K562 (cell line): ENCODE measurements at regions not wholly inside any gene's neighbourhood (a gene's known extent, or its start where the extent isn't known, plus 50 kb on each side); places are given as distances from the start of the nearest gene placed in this dataset.

ENCODE experiments used
- ATAC-seq: fragments of 200-7000 bp; cut with Tn5 transposase; 3 replicates; pipeline ENCODE4 v1.9.1; 2020; ENCODE audit warnings: moderate library complexity
- BruUV-seq: library from RNA; stranded (reverse); fragments of 400-500 nt; replicated peaks from 2 replicates; lab custom pipeline; 2021; lab: Mats Ljungman, UMichigan
- CTCF ChIA-PET: fragments of 300-600 bp; formaldehyde crosslinking; extraction: SDS; loops from one replicate; lab custom pipeline; 2021; ENCODE audit warnings: low intra/inter-chr PET ratio; lab: Yijun Ruan, JAX
- POLR2A ChIA-PET: fragments of 300-600, 350-650 bp; sonication (Branson Sonifier 250); formaldehyde crosslinking; extraction: SDS; loops from one replicate; lab custom pipeline; 2021; ENCODE audit warnings: antibody characterized with exemption, inconsistent platforms; lab: Yijun Ruan, JAX
- DNase-seq, 4 experiments: peaks; one replicate each; pipeline versions ENCODE4 v3.0.0 to v3.0.0-alpha.2; 2011 to 2018; ENCODE audit warnings: low spot score in 3 of 4, mixed read lengths in 3 of 4; ENCODE audit errors: extremely low read depth in 1 of 4
- FAIRE-seq: peaks from 2 replicates; lab custom pipeline; 2011; peaks lifted over from hg19 to GRCh38; lab: Jason Lieb, UNC
- H2AFZ ChIP-seq: 2 replicates; pipeline ENCODE4 v1.6.0; 2011; ENCODE audit warnings: low read depth, low read length, control low read depth, inconsistent platforms
- H3K27ac ChIP-seq: fragments of 200-600 bp; 3 replicates; pipeline ENCODE4 v1.8.0; 2011; ENCODE audit warnings: low read depth, mild to moderate bottlenecking, control low read depth, inconsistent platforms, low read length, moderate library complexity, mixed read lengths; ENCODE audit errors: extremely low read depth
- H3K27me3 ChIP-seq, 2 experiments: fragments of 300-600 bp in 1 of 2; 2 replicates in 1 of 2; 3 replicates in 1 of 2; pipeline versions ENCODE4 v1.6.0 to v1.8.0; 2011; ENCODE audit warnings: inconsistent platforms in 2 of 2, low read length in 2 of 2, mild to moderate bottlenecking in 1 of 2, mixed read lengths in 1 of 2, moderate library complexity in 1 of 2; ENCODE audit not compliant: control insufficient read depth in 2 of 2, insufficient read depth in 2 of 2
- H3K36me3 ChIP-seq: fragments of 300-600 bp; 3 replicates; pipeline ENCODE4 v1.8.0; 2011; ENCODE audit warnings: mild to moderate bottlenecking, low read length, inconsistent platforms; ENCODE audit not compliant: control insufficient read depth, insufficient read depth
- H3K4me1 ChIP-seq, 2 experiments: fragments of 200-600 bp in 1 of 2; replicated peaks in 1 of 2; 2 replicates in 1 of 2; 3 replicates in 1 of 2; pipeline versions ENCODE4 v1.5.1 to v1.8.0; 2011; ENCODE audit warnings: inconsistent platforms in 2 of 2, low read length in 2 of 2, mild to moderate bottlenecking in 1 of 2, mixed read lengths in 1 of 2, moderate library complexity in 1 of 2; ENCODE audit not compliant: control insufficient read depth in 2 of 2, insufficient read depth in 2 of 2
- H3K4me2 ChIP-seq: 2 replicates; pipeline ENCODE4 v1.6.1; 2011; ENCODE audit warnings: low read length, control low read depth, inconsistent platforms, mixed read lengths; ENCODE audit not compliant: insufficient read depth
- H3K4me3 ChIP-seq: fragments of 200-600 bp; sonication (generic), shearing (Covaris generic); 2 replicates; pipeline ENCODE4 v1.5.1; 2016; ENCODE audit warnings: control low read depth, inconsistent platforms
- H3K79me2 ChIP-seq: fragments of 200-600 bp; 3 replicates; pipeline ENCODE4 v1.8.0; 2011; ENCODE audit warnings: low read length, inconsistent platforms; ENCODE audit not compliant: control insufficient read depth, insufficient read depth
- H3K9ac ChIP-seq, 2 experiments: 2 replicates each; pipeline versions ENCODE4 v1.6.0 to v1.6.1; 2011; ENCODE audit warnings: low read depth in 2 of 2, low read length in 2 of 2, control low read depth in 1 of 2, inconsistent platforms in 1 of 2, mild to moderate bottlenecking in 1 of 2, mixed read lengths in 1 of 2; ENCODE audit not compliant: insufficient read depth in 1 of 2
- H3K9me1 ChIP-seq: one replicate; pipeline ENCODE4 v1.6.0; 2011; ENCODE audit warnings: inconsistent platforms, mild to moderate bottlenecking, low read length, moderate library complexity; ENCODE audit not compliant: control insufficient read depth, insufficient read depth
- H3K9me3 ChIP-seq: replicated peaks from 2 replicates; pipeline ENCODE4 v1.5.1; 2011; ENCODE audit warnings: low read depth, low read length, inconsistent platforms; ENCODE audit not compliant: control insufficient read depth, insufficient read depth
- H4K20me1 ChIP-seq: replicated peaks from 2 replicates; pipeline ENCODE4 v1.6.1; 2011; ENCODE audit warnings: low read length, inconsistent platforms, mixed read lengths; ENCODE audit not compliant: control insufficient read depth, insufficient read depth
- FOSL1 ChIP-seq: fragments of 200-800 bp; sonication (Bioruptor generic); conservative IDR thresholded peaks from 2 replicates; pipeline ENCODE4 v1.6.1; 2016; ENCODE audit warnings: missing genetic modification characterization, missing compliant biosample characterization
- HNRNPL ChIP-seq: fragments of 200-400 bp; formaldehyde crosslinking; IDR thresholded peaks from 2 replicates; pipeline ENCODE4 v1.6.1; 2017; ENCODE audit warnings: low read depth, mild to moderate bottlenecking, low read length
- IFI16 ChIP-seq: fragments of 250-450 bp; sonication (Bioruptor Pico); IDR thresholded peaks from 2 replicates; pipeline ENCODE4 v2.1.2; 2022; ENCODE audit warnings: mild to moderate bottlenecking, inconsistent platforms
- KLF6 ChIP-seq: fragments of 250-450 bp; sonication (Bioruptor Pico); IDR thresholded peaks from 2 replicates; pipeline ENCODE4 v1.4.0; 2020; ENCODE audit warnings: mild to moderate bottlenecking, moderate library complexity, borderline replicate concordance
- PTRF ChIP-seq: fragments of 450-650 bp; IDR thresholded peaks from 2 replicates; pipeline ENCODE4 v1.6.1; 2016; ENCODE audit warnings: mild to moderate bottlenecking, missing genetic modification characterization, missing compliant biosample characterization
- RBM25 ChIP-seq: fragments of 200-400 bp; formaldehyde crosslinking; IDR thresholded peaks from 2 replicates; pipeline ENCODE4 v1.6.1; 2018; ENCODE audit warnings: low read length, low read depth, moderate library complexity; ENCODE audit not compliant: severe bottlenecking
- REST ChIP-seq, 2 experiments: fragments of 450-650 bp; formaldehyde crosslinking in 1 of 2; IDR thresholded peaks; 2 replicates each; pipeline versions ENCODE4 v1.4.0 to v1.6.1; 2014 to 2020; ENCODE audit warnings: mild to moderate bottlenecking in 2 of 2, borderline replicate concordance in 1 of 2, low read depth in 1 of 2
- SMAD2 ChIP-seq: fragments of 150-350 bp; IDR thresholded peaks from 2 replicates; pipeline ENCODE4 v1.6.1; 2014; ENCODE audit warnings: low read depth, mild to moderate bottlenecking, low read length
- ZNF324 ChIP-seq: fragments of 250-450 bp; sonication (Bioruptor Pico); IDR thresholded peaks from 2 replicates; pipeline ENCODE4 v1.4.0; 2020; ENCODE audit warnings: mild to moderate bottlenecking
- ZNF583 ChIP-seq: fragments of 250-450 bp; sonication (Bioruptor Pico); IDR thresholded peaks from 2 replicates; pipeline ENCODE4 v1.4.0; 2020
- WGBS: fragments of 100-300 bp; shearing (Covaris generic); methylation state at CpG from one replicate; pipeline ENCODE4 v1.1.6; 2016; ENCODE audit warnings: low coverage, mixed read lengths; ENCODE audit not compliant: insufficient coverage; ENCODE audit errors: missing lambda C conversion rate; 5-methylcytosine and 5-hydroxymethylcytosine counted together
- in situ Hi-C: fragments of 300-500 bp; cut with MboI; formaldehyde crosslinking; loops from 4 replicates; pipeline ENCODE4 v1.15.0; 2018; ENCODE audit warnings: inconsistent platforms, mixed read lengths
- intact Hi-C: fragments of 100-400 bp; cut with micrococcal nuclease; formaldehyde crosslinking; loops from 2 replicates; pipeline ENCODE4 v1.14.2; 2022

- no peaks in the 10 kb centered on the region for H3K27me3 ChIP-seq
- no peak overlapping the region for H3K4me3 ChIP-seq
- BruUV-seq = no TSS peak
- H3K9me3 ChIP-seq = no peaks in the 10 kb centered on the region
- no peaks in the 10 kb centered on the region for H4K20me1 ChIP-seq
- H3K9me1 ChIP-seq = no peaks in the 10 kb centered on the region
- no peak overlapping the region for H3K4me2 ChIP-seq
- no peak overlapping the region for H3K27ac ChIP-seq
- no peak for DNase-seq
- no peak for FAIRE-seq
- in situ Hi-C loops (no loop called here), intact Hi-C loops (no loop called here)
- no peak overlapping the region for H3K9ac ChIP-seq
- no peak overlapping the region for H2AFZ ChIP-seq
- no peaks in the 10 kb centered on the region for H3K36me3 ChIP-seq
- peak; percentile 38; the same call in 1 of the 2 replicates for TF ChIP-seq FOSL1 (tag)
- no peak for TF ChIP-seq ZNF583 (CRISPR knock-in tag)
- H3K79me2 ChIP-seq = no peaks in the 10 kb centered on the region
- H3K4me1 ChIP-seq = no peaks in the 10 kb centered on the region
- POLR2A ChIA-PET = no interaction called here
- CTCF ChIA-PET = no interaction called here
- ATAC-seq = no peak
Observed at GRCh38 chr6:155521719-155522118, 66.1 kb upstream of the NOX3 start.

DNA sequence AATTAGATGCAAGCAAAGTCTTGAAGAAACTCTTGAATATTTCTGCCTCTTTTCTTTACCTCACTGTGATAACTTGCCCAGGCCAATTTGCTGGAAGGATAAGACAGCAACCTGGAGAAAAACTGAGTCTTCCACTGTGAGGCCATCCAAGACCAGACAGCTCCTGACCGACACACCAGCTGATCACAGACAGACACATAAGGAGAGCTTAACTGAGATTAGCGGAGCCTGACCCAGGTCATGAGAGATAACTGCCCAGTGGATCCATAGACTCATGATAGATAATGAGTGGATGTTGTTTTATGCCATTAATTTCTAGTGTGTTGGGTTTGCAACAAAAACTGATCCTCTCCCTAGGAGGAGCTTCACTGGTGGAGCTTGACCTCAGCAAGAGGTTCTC lies 64.4 kb upstream of the NOX3 start:
- Histone ChIP-seq H3K9ac (no peak overlapping the region), H3K4me1 (no peaks in the 10 kb centered on the region), H2AFZ (no peak overlapping the region), H3K9me1 (no peaks in the 10 kb centered on the region), H3K27ac (no peak overlapping the region), H4K20me1 (no peaks in the 10 kb centered on the region), H3K27me3 (no peaks in the 10 kb centered on the region), H3K36me3 (no peaks in the 10 kb centered on the region), H3K9me3 (no peaks in the 10 kb centered on the region), H3K79me2 (no peaks in the 10 kb centered on the region), H3K4me3 (no peak overlapping the region), H3K4me2 (no peak overlapping the region)
- FAIRE-seq = no peak
- WGBS = 0% methylated on average over 2 of the region's 2 CpGs
- ATAC-seq = no peak
- intact Hi-C loops = no loop called here
- in situ Hi-C loops = no loop called here
- no TSS peak for BruUV-seq
- POLR2A ChIA-PET = no interaction called here
- DNase-seq = no peak
- CTCF ChIA-PET = no interaction called here
- TF ChIP-seq KLF6 (no peak), IFI16 (no peak), SMAD2 (no peak), RBM25 (no peak), REST (IDR thresholded peaks at IDR 0.05; ENCODE audit: borderline replicate concordance) (no peak), REST (CRISPR knock-in tag; IDR thresholded peaks at IDR 0.05; ENCODE audit: low read depth) (no peak), PTRF (tag) (no peak), ZNF324 (CRISPR knock-in tag) (no peak), HNRNPL (no peak)
